ENCODE measurements at regions not wholly inside any gene's neighbourhood (a gene's known extent, or its start where the extent isn't known, plus 50 kb on each side); places are given as distances from the start of the nearest gene placed in this dataset.

- TF ChIP-seq CTCF (IDR thresholded peaks at IDR 0.05) (no peak), EP300 (IDR thresholded peaks at IDR 0.05) (no peak), POLR2A (IDR thresholded peaks at IDR 0.05) (no peak)
Measured at GRCh38 chr2:121007490-121007853, 271.8 kb downstream of the GLI2 start.
